Germinal center (tissue), 1 donor: ENCODE measurements at regions not wholly inside any gene's neighbourhood (a gene's known extent, or its start where the extent isn't known, plus 50 kb on each side); places are given as distances from the start of the nearest gene placed in this dataset.

Experiments used
- DNase-seq: peaks from one replicate; pipeline ENCODE4 v3.0.0; 2012; ENCODE audit warnings: mixed read lengths, low spot score

DNA sequence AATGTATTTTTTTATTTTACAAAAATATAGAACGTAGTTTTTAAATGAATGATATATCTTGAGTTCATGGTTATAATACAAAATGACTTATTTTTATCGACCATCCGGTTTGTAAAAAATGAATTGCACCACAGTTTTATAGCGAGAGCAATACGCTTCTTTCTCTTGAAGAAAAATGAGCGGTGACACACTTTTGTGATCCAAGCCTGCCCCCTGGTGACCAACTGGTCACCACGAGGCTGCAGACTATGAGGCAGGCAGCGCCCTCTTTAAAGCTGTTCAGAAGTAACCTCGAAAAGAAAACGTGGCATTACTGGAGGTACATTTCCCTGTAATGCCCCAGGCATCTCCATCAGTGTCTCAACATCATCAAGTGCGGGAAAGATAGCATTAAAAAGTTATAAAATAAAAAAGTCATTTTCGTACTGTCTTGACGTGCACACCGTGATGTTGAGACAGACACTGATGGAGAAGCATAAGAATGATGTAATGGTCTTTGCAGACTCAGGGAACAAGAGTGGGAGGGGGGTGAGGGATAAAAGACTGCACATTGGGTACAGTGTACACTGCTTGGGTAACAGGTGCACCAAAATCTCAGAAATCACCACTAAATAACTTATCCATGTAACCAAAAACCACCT is 734.2 kb upstream of the ADAMTS5 start:
- DNase-seq = no peak

DNA sequence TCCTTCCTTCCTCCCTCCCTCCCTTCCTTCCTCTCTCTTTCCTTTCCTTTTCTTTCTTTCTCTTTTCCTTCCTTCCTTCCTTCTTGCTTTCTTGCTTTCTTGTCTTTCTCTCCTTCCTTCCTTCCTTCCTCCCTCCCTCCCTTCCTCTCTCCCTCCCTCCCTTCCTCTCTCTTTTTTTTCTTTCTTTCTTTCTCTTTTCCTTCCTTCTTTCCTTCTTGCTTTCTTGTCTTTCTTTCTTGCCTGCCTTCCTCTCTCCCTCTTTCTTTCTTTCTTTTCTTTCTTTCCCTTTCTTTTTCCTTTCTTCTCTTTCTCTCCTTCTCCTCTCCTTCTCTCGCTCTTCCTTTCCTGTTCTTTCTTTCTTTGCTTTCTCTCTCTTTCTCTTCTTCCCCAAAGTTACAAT is 728.4 kb upstream of the ADAMTS5 start:
- DNase-seq = no peak

DNA sequence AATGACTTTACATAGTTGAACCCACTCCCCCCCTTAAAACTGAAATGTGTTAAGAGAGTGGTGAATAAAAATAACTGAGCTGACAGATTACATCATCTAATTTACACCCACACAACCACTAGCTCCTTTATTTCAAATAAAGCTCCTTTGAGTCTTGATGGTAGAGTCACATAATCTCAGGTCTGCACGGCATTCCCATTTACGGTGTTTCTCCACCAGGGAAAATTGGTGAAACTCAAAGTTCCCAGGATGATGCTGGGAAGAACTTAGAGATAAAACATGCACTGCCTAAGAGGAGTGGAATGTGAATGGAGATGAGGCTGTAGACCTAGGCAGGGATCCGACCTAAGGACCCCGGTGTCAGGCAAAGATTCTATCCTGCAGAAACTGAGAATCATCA is 727.8 kb upstream of the ADAMTS5 start:
- DNase-seq = no peak

DNA sequence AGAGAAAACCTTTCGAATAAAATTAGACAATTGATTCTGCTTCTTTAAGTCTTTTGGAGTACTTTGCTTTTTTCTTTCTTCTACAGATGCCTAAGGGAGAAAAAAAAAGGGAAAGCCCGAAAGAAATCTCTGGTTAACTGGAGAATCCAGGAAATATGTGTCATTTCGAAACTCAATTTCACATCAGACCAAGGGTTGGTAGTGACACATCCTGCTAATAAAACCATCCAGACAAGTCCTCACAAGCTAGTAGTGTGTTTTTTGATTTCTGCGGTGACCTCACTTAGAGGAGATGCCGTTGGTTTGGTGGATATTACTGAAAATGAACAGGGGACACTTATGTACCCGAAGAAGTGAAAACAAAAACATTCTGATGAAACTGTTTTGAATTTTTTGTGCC is 726.5 kb upstream of the ADAMTS5 start:
- DNase-seq = no peak

DNA sequence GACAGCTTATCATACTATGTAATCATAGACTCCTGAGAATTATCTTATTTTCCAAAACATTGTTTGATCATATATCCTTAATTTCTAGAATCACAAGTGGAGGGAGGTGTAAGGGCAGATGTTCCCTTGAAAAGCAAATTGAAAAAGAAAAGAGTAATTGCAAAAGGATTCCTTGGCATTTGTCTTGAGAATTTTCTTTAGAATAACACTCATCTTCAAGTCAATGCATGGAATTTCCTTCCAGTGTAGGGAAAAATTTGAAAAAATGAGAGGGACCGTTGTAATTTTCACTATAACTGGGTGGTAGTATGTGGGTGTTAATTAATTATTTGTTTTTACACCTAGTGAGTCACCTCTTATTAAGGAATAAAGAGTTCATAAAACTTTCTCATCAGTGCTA is 724.6 kb upstream of the ADAMTS5 start:
- DNase-seq = no peak

DNA sequence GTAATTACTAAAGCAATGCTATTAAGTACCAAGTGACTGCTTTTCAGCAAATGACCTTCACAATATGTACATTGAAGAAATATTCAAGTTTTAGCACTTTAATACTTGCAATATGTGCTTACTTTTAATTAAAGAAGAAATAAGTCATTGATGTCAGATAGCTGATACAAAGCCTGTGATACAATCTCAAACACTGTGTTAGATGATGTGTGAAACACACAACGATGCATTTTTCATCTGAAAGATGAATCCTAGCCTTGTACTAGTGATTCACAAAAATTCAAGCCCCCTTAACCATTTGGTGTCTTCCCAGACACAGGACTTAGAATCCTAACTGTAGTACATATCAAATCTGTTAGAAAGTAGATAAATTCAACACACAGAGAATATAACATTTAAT is 724.1 kb upstream of the ADAMTS5 start:
- no peak for DNase-seq

DNA sequence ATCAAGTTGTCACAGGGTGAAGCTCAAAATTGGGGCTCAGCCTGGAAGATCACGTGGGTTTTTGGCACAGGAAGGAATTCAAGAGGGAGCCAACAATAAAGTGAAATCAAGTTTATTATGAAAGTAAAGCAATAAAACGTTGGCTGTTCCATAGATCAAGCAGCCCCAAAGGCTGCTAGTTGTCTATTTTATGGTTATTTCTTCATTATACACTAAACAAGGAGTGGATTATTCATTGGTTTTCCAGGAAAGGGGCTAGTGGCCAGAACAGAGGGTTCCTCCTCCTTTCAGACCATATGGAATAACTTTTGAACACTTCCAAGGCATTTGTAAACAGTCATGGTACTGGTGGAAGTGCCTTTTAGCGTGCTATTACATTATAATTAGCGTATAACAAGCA is 723.5 kb upstream of the ADAMTS5 start:
- DNase-seq = no peak

DNA sequence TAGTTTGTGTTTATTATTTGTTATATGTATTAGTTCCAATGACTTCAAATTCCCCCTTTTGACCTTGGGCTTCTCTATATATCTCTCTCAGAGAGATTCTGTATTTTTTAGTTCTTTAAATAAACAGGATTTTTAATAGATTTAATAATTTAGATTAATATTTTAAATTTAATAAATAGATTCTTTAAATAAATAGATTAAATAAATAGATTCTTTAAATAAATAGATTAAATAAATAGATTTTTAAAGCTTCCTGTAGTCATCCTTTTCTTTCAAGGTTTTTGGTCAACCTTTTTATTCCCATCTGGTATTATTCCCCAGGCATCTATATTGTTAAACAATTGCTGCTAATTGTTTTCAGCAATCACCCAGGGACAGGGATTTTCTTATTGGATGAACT is 721.9 kb upstream of the ADAMTS5 start:
- DNase-seq = no peak

DNA sequence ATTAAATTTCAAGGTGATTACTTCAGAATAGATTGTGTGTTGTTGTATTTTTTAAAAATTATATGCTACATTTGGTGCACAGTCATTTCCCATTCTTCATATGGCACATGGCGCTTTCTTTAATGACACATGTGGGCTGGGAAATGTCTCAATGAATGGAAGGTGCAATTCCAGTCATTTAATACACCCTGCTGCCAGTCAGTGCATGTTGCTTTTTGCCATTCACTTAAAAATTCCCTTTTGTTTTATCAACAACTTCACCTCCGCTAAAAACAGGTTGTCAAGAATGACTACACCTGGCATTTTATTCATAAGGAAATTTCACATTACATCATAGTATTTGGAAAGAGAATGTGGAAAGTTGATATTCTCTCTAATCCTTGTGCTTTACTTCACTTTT is 716.4 kb upstream of the ADAMTS5 start:
- DNase-seq = no peak

DNA sequence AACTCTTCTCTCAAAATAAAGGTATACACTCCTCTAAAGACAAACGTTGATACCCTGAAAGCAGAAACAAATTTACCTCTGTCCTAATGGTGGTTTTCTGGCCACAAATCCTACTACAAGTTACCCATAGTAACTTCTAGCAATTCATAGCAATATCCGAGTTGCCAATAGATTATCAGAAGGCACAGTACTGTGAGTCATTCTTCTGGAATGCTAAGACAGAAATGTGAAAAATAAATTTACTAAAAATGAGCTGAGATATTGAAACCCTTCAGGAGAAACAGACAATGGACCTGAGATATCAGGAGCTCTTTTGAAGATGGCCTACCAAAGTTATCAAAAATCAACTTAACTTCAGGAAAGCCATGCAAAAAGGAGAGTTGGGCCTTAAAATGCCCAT is 715.0 kb upstream of the ADAMTS5 start:
- no peak for DNase-seq

DNA sequence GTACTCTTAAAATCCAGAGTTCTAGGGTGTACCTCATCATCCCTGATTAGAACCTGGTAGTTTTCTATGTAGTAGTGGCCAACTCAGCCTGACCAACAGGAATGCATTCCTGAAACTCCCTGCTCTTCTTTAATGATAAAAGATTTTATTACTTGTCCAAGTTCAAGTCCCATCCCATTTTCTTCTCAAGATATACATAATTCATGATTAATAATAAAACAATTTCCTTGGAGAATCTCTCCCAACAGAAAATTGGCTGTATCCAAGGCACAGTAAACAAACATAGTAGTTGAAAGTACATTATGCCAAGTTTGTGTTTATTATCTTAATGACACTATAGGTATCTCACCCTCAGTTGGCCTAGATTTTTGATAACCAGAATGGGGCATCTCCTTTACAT is 714.1 kb upstream of the ADAMTS5 start:
- DNase-seq = no peak

DNA sequence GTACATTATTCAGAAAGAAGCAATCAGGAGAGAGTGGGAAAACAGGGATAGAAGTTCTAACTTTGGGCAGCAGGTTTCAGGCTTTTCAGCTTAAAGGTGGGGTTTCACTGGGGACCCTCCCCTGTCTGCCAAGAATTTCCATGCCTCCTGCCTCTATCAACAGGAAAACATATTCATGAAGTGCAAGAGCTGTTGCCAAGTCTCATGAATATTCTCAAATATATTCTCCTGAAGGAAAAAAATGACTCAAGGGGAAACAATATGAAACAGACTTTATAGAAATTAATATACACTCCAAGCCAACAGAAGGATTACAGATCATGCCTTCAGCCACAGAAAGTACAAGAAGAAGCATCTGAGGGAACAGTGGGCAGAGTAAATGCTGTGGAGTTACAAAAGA is 713.3 kb upstream of the ADAMTS5 start:
- DNase-seq = no peak

DNA sequence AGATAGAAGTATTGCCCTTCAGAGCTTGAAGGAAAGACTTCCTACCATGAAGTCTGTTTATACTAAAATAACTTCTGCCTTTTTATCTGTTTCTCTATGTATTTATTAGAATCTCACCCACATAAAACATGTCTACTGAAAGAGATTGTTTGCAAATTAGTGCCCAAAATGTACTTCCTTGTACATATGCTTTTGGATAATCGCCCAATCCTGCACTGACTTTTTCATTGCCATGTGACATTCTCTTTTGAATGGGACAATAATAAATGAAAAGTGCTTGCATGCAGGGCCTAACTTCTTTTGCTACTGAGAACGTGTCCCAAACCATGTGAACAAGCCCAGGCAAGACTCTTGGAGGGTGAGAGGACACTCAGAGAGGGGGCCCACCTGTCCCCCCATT is 711.6 kb upstream of the ADAMTS5 start:
- no peak for DNase-seq

DNA sequence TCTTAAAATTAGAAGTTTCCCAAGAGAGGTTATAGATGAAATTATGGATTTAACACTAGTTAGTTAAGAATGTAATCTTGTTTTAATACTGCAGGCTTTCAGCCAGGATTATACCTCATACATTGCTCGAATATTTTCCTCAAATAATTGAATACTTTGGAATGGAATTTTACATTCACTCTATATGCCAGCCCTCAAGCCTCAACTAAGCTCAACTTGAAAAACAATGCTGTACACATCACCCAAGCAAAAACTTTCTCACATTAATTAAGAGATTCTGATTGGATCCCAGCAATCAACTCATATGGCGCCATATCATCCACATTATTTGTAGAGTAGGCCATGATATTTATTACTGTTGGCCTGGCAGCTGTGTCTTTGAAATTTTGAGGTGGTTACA is 710.7 kb upstream of the ADAMTS5 start:
- no peak for DNase-seq

DNA sequence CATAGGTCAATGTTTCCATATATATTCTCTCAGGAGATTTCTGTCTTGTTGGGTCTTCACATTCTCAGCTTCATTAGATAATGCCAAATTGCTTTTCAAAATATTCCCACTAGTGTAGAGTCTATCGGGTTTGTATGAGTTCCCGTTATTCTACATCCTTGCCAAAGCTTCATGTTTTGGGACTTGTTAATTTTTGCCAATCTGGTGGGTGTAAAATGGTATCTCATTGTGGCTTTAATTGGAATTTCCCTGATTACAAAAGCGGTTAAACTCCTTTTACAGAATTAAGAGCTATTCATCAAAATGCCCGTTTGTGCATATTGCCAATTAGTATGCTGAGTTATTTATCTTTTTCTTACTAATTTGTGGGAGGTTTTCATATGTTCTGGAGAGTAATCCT is 708.4 kb upstream of the ADAMTS5 start:
- DNase-seq = no peak

DNA sequence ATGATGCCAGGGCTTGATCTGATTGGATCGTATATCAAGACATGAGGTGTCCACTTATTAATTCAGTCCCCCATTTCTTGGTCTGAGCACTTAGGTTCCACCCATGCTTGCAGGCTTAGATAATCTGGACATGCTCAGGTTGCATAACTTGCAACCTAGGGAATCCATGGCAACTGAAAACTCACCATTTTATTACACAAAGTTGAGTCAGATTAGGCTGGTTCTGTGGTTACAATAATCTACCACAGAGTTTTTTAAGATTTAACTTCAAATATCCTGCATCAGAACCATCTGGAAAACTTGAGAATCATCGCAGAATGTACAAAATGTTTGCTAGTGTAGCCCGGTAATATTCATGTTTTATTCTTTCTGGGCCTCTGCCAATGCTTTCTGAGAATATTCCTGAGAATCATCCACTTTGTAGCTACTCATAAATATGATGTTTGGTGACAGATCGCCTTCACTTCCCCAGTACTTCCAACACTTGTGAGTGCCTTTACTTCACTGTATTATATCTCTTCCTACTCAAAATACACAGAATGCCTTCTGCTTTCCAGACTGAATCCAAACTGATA is 707.2 kb upstream of the ADAMTS5 start:
- DNase-seq = no peak

DNA sequence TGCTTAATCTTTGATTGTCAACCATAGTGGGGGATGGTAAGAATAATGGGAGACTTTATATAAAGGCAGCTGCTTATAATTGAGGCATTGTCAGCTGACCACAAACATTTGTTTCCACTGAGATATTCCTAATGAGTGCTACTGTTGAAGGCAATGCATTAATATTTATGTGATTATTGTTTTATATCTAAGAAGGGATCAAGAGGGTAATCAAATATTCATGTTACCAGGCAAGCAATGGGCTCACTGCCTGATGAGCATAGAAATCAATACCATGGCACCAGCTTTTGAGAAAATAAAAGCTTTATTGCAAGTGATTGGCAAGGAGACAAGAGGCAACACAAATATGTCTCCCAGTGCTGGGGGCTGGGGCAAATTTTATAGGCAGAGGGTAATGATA is 706.7 kb upstream of the ADAMTS5 start:
- no peak for DNase-seq

DNA sequence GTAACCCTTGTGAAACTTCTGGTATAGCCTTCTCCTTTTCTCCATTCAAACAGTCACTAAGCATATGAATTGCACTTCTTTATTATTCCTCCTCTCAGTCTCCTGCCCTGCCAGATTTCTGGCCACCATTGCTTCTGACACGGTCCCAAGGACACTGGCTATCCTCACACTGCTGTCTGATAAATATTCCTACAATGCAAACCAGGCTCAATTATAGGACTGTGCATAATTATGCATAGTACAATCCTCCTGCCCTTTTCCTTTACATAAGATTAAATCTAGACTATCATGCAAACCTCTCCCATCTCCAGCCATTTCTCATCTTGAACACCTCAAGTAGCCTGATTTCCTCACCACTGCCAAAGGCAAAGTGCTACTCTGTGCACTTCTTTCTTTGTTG is 704.3 kb upstream of the ADAMTS5 start:
- no peak for DNase-seq

DNA sequence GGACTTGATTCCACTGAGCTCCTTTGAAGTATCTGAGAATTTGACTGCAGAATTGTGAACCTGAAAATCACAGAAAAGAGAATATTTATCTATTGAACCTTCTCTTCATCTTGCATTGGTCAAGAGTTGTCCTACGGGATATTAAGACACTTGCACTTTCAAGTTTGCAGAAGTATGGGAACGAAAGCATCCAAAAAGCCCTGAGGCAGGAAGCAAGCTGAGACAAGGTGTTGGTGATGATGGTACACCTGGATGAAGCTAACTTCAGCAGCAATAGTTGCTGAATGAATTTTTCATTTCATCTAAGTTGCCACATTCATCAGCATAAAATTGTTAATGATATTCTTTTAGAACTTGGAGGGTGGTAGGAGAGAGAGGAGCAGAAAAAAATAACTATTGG is 686.6 kb upstream of the ADAMTS5 start:
- DNase-seq = no peak

DNA sequence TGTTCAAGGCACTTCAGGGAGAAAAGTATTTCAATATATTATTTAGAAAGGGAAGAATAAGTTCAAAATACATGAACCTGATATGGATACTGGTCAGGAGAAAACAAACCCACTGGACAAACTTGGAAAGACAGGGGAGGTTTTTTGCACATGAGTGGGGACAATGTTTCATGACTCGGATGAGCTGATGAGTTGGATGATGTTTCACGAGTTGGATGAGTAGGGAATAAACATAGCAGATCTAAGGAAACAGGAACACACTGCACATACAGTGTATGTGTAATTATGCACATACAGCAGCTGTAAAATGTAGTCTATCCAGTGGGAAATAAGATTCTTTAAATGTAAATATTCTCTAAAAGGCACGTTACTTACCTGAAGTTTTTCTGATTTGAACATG is 682.9 kb upstream of the ADAMTS5 start:
- no peak for DNase-seq

DNA sequence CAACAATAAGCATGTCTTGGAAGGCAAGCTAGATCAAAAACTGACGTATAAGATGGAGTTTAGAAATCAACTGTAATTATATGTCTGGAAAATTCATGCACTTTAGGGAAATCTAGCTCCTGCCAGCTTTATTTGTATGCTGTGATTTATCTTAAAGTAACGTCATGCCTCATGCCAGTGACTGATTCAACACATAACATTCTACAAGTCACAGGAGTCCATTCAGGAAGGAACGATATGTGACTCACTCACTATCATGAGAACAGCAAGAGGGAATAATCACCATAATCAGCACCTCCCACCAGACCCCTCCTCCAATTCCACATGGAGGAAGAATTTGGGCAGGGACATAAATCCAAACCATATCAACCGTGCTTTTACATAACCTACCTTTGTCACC is 682.4 kb upstream of the ADAMTS5 start:
- no peak for DNase-seq

DNA sequence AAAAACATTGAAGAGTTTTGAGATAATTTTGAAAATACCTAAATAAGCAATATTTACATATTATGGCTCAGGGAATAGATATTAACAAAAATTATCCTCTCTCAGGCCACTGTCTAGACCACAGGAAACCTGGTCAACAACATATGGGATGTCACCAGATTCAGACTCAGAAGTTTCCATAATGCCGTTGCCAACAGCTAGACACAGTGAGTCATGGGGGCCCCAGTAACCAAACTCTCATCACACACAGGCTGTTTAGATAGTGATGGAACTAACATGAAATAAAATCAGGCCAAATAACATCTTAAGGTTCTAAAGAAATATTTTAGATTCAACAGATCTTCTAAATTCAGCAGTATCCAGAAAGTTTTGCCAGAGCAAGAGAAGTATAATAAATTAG is 681.7 kb upstream of the ADAMTS5 start:
- no peak for DNase-seq

DNA sequence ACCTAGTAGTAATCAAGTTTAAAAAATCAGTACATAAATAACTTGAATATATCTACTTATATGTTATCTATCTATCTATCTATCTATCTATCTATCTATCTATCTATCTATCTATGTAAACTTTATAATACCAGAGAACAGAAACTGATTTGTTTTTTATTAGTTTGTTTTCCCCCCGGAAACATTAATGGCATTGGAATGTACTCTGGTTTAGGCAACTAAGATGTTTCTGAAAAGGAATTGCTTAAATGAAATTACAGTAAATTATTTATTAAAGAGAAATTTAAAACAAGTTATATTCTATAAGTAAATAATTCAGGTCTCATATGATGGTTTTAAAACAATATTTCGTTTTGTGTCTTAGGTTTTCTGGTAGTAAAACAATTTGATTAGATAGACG is 681.0 kb upstream of the ADAMTS5 start:
- no peak for DNase-seq

DNA sequence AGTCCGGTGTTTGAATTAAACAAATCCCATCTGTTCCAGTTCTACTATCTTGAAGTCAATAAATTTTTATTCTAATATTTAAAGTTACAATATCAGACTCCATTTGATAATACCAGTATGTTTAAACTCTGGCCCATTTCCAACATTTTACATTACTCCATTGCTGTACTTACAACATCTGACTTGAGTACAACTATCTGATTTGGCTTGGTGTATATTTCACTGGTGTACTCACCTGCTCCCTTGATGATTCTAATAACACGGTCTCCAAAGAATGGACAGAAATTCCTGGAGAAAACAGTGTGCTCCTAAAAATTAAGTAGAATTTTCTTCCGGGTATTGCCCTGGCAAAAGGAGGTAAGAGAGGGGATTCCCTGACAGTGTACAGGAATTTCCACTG is 680.5 kb upstream of the ADAMTS5 start:
- DNase-seq = no peak

DNA sequence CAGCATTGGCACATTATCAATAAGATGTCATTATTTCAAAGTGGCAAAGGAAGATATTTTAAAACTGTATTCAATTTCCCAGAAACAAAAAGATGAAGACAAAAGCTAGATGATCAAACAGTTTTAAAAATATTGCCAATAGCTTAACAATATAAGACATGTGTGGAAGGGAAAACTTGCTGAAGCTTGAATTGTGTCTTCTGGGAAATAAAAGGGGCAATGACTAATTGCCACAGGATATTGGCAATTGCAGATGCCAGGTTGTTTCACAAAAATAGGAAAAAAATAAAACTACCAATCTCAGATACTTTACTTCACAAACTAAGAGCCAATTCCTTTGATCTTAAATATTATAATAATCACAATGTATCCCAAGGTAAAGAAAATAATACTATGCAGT is 679.8 kb upstream of the ADAMTS5 start:
- DNase-seq = no peak
